ENCODE measurements at regions not wholly inside any gene's neighbourhood (a gene's known extent, or its start where the extent isn't known, plus 50 kb on each side); places are given as distances from the start of the nearest gene placed in this dataset.

GRCh38 chr17:71302721-71303549 lies 817.9 kb upstream of the SOX9 start:
- POLR2A ChIA-PET = no interaction called here
- DNase-seq (ENCODE audit: low read depth, low spot score) = no peak
- no TSS peak for BruUV-seq (replicated peaks)

DNA sequence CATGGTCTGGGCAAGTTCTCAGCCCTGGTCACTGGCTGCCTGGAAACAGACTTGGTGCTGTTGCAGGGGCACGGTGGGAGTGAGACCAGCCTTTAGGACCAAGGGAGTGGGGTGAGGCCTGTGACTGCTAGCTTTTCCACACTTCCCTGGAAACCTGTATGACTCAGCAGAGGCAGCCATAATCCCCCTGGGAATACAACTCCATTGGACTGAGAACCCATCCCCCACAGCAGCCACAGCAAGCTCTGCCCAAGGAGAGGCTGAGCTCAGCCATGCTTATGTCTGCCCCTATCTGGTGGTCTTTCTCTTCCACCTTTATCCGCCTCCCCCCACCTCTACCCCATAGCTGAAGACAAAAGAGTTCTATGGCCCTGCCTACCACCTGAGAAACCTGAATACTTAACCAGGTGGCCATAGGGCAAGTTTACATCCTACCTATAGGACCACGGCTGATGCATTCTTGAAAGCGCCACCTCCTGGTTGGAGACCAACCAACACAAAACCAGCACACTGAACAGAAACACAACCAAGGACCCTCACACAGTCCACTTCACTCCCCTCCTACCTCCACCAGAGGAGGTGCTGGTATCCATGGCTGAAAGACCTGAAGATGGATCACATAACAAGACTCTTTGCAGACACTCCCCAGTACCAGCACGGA lies 816.2 kb upstream of the SOX9 start:
- no peak overlapping the region for H3K4me3 ChIP-seq (ENCODE audit: low read depth in 2 of 2, low read length in 2 of 2)
- ChIA-PET CTCF (no interaction called here), POLR2A (no interaction called here)
- intact Hi-C loops (cut with micrococcal nuclease; ENCODE audit: unreplicated experiment) = no loop called here
- no peak overlapping the region for H3K27ac ChIP-seq (ENCODE audit: low read length)
- DNase-seq (ENCODE audit: low read depth, low spot score) (no peak), ATAC-seq (no peak)
- H3K9me3 ChIP-seq (ENCODE audit: control insufficient read depth, insufficient read depth, low read depth, low read length) = no peaks in the 10 kb centered on the region
- H3K27me3 ChIP-seq (ENCODE audit: control insufficient read depth, insufficient read depth, low read length) = no peaks in the 10 kb centered on the region
- in situ Hi-C loops (cut with HindIII; ENCODE audit: low pct_unique_long_range_greater_than_20kb, low sequenced_read_pairs) = no loop called here
- BruUV-seq (replicated peaks) = no TSS peak
- no peak for TF ChIP-seq CTCF (IDR thresholded peaks at IDR 0.05)
- TF ChIP-seq, protein P1, sequence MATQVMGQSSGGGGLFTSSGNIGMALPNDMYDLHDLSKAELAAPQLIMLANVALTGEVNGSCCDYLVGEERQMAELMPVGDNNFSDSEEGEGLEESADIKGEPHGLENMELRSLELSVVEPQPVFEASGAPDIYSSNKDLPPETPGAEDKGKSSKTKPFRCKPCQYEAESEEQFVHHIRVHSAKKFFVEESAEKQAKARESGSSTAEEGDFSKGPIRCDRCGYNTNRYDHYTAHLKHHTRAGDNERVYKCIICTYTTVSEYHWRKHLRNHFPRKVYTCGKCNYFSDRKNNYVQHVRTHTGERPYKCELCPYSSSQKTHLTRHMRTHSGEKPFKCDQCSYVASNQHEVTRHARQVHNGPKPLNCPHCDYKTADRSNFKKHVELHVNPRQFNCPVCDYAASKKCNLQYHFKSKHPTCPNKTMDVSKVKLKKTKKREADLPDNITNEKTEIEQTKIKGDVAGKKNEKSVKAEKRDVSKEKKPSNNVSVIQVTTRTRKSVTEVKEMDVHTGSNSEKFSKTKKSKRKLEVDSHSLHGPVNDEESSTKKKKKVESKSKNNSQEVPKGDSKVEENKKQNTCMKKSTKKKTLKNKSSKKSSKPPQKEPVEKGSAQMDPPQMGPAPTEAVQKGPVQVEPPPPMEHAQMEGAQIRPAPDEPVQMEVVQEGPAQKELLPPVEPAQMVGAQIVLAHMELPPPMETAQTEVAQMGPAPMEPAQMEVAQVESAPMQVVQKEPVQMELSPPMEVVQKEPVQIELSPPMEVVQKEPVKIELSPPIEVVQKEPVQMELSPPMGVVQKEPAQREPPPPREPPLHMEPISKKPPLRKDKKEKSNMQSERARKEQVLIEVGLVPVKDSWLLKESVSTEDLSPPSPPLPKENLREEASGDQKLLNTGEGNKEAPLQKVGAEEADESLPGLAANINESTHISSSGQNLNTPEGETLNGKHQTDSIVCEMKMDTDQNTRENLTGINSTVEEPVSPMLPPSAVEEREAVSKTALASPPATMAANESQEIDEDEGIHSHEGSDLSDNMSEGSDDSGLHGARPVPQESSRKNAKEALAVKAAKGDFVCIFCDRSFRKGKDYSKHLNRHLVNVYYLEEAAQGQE (IDR thresholded peaks at IDR 0.05; ENCODE audit: insufficient read depth in 1 of 2, low read depth in 2 of 2, low read length in 1 of 2) = no peak
- TF ChIP-seq POLR2AphosphoS5 (IDR thresholded peaks at IDR 0.05; ENCODE audit: low read depth, low read length) = no peak
- no peak for TF ChIP-seq SIN3A (IDR thresholded peaks at IDR 0.05; ENCODE audit: borderline replicate concordance, insufficient read depth, low read depth, low read length)
- no peak for TF ChIP-seq TCF7L2 (IDR thresholded peaks at IDR 0.05; ENCODE audit: low read depth, low read length)
- H3K4me1 ChIP-seq (ENCODE audit: control insufficient read depth, insufficient read depth, low read length) = no peaks in the 10 kb centered on the region
- no peaks in the 10 kb centered on the region for H3K36me3 ChIP-seq (ENCODE audit: control insufficient read depth, insufficient read depth, low read length)

More at GRCh38 chr17:71302721-71303549, 817.9 kb upstream of the SOX9 start:
- H3K4me1 ChIP-seq (ENCODE audit: control insufficient read depth, insufficient read depth, low read length) = no peaks in the 10 kb centered on the region
- no peak for TF ChIP-seq TCF7L2 (IDR thresholded peaks at IDR 0.05; ENCODE audit: low read depth, low read length)
- TF ChIP-seq, protein P1 (IDR thresholded peaks at IDR 0.05; ENCODE audit: insufficient read depth in 1 of 2, low read depth in 2 of 2, low read length in 1 of 2) = no peak
- no peak for TF ChIP-seq POLR2AphosphoS5 (IDR thresholded peaks at IDR 0.05; ENCODE audit: low read depth, low read length)
- no peak for TF ChIP-seq SIN3A (IDR thresholded peaks at IDR 0.05; ENCODE audit: borderline replicate concordance, insufficient read depth, low read depth, low read length)
- no peak for TF ChIP-seq CTCF (IDR thresholded peaks at IDR 0.05)
- no peaks in the 10 kb centered on the region for H3K9me3 ChIP-seq (ENCODE audit: control insufficient read depth, insufficient read depth, low read depth, low read length)
- H3K27ac ChIP-seq (ENCODE audit: low read length) = no peak overlapping the region
- CTCF ChIA-PET = no interaction called here
- H3K27me3 ChIP-seq (ENCODE audit: control insufficient read depth, insufficient read depth, low read length) = no peaks in the 10 kb centered on the region
- no peak overlapping the region for H3K4me3 ChIP-seq (ENCODE audit: low read depth in 2 of 2, low read length in 2 of 2)
- H3K36me3 ChIP-seq (ENCODE audit: control insufficient read depth, insufficient read depth, low read length) = no peaks in the 10 kb centered on the region
- in situ Hi-C loops (cut with HindIII; ENCODE audit: low pct_unique_long_range_greater_than_20kb, low sequenced_read_pairs) = no loop called here
- intact Hi-C loops (cut with micrococcal nuclease; ENCODE audit: unreplicated experiment) = no loop called here
- no peak for ATAC-seq

Measured in Panc1 (cell line).